Effector memory CD8-positive, alpha-beta T cell (primary cell): ENCODE measurements at regions not wholly inside any gene's neighbourhood (a gene's known extent, or its start where the extent isn't known, plus 50 kb on each side); places are given as distances from the start of the nearest gene placed in this dataset.

Experiments used
- ATAC-seq: fragments of 150-1000 bp; cut with Tn5 transposase; replicated peaks from 2 replicates; pipeline ENCODE4 v1.10.0; 2021; ENCODE audit warnings: mild to moderate bottlenecking, moderate library complexity
- DNase-seq, 3 experiments: peaks; one replicate each; pipeline ENCODE4 v3.0.0; 2021
- H3K27ac Mint-ChIP-seq, 2 donors: one replicate each; pipeline ENCODE4 v1.8.0; 2022; ENCODE audit warnings: mild to moderate bottlenecking in 2 of 2, mixed read lengths in 2 of 2, moderate library complexity in 2 of 2
- H3K27me3 Mint-ChIP-seq, 2 donors: one replicate each; pipeline ENCODE4 v1.8.0; 2022; ENCODE audit warnings: mixed read lengths in 2 of 2
- H3K36me3 Mint-ChIP-seq: one replicate; pipeline ENCODE4 v1.8.0; 2022; ENCODE audit warnings: mild to moderate bottlenecking, moderate library complexity, mixed read lengths; ENCODE audit not compliant: insufficient read depth
- H3K4me1 Mint-ChIP-seq, 2 donors: one replicate each; pipeline ENCODE4 v1.8.0; 2022; ENCODE audit warnings: low read depth in 2 of 2, mixed read lengths in 2 of 2
- H3K4me3 Mint-ChIP-seq, 2 donors: one replicate each; pipeline ENCODE4 v1.8.0; 2022; ENCODE audit warnings: mild to moderate bottlenecking in 2 of 2, mixed read lengths in 2 of 2, moderate library complexity in 2 of 2
- H3K9me3 Mint-ChIP-seq, 2 donors: one replicate each; pipeline ENCODE4 v1.8.0; 2022; ENCODE audit warnings: mixed read lengths in 2 of 2

DNA sequence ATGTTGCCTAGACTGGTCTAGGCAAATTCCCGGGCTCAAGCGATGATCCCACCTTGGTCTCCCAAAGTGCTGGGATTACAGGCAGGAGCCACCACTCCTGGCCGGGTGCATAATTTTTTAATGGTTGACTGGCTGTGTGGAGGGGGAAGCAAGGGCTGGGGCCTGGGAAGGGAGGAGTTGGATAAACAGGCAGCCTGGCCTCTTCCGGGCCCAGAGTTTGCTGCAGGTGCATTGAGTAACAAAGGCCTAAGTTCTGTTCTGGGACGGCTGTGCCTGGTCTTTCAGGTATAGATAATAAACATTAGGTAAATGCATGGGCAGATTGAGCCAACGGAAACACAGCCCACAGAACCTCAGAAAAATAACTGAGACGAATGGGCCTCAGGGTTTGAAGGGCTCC is 191.3 kb upstream of the TBX3 start:
- peaks cover 9 to 11% of the 10 kb centered on the region in 2 donors for H3K9me3 Mint-ChIP-seq
- ATAC-seq: no peak

DNA sequence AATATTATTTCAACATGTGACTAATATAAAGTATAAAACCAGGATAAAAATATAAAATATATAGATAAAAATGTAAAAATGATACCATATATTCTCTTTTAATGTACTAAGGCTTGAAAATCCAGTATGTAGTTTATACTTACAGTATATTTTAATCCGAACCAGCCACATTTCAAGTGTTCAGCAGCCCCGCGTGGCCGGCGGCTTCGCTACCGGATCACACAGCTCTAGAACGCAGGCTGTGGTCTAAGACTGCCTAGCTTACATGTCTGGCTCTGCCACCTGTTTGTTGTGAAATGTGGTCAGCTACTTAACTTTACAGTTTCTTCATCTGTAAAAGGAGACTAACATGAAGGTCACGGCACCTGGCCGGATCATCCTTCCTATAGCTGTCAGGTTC is 189.7 kb upstream of the TBX3 start:
- DNase-seq: no peak
- Mint-ChIP-seq H3K27me3 (no peaks in the 10 kb centered on the region), H3K4me1 (no peaks in the 10 kb centered on the region), H3K27ac (no peak overlapping the region), H3K9me3 (peaks cover 4 to 9% of the 10 kb centered on the region in 2 donors), H3K4me3 (no peak overlapping the region), H3K36me3 (no peaks in the 10 kb centered on the region)
- ATAC-seq: no peak

More for the DNA sequence above, 191.3 kb upstream of the TBX3 start:
- no peak overlapping the region for H3K4me3 Mint-ChIP-seq
- H3K27me3 Mint-ChIP-seq: no peaks in the 10 kb centered on the region
- H3K4me1 Mint-ChIP-seq: no peaks in the 10 kb centered on the region
- DNase-seq: no peak
- H3K36me3 Mint-ChIP-seq: no peaks in the 10 kb centered on the region
- H3K27ac Mint-ChIP-seq: no peak overlapping the region

DNA sequence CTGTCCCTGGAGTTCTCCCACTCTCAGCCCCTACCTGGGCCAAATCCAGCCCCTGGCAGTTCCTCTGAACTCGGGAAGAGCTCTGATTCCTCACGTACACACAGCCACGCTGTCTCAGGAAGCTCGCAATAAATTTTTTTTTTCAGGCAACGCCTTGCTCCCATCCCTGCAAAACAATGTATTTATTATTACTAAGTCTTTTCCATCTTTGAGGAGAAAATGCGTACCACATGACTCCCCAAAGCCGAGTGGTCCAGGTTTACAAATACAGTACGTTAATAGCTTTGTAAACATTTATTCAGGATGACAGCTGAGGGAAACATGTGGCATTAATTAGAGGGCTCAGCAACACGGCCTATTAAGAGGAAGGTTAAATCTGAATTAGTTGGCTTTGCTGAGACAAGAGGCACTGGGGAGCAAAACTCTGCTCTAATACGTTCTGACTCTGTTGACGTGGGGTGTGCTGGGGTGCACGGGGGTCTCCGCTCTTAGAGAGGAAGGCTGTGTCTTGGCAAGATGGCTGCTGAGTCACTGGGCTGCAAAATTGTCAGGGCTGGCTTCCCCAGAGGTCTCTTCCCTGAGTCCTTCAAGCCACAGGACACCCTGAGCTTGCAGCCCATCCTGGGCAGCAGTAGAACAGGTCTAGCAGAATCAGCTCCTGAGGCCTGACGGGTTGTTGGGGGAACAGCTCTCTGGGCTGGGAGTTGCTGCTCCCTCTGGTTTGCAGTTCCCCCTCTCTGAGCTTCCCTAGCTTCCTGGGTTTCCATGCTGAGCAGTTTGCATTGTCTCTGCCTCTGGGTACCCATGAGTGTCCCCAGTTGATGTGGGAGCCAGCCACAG is 185.2 kb upstream of the TBX3 start:
- DNase-seq: no peak
- no peaks in the 10 kb centered on the region for H3K4me1 Mint-ChIP-seq
- H3K27ac Mint-ChIP-seq: no peak overlapping the region
- H3K27me3 Mint-ChIP-seq: no peaks in the 10 kb centered on the region
- no peak for ATAC-seq
- peaks cover 6 to 7% of the 10 kb centered on the region in 2 donors for H3K9me3 Mint-ChIP-seq
- no peak overlapping the region for H3K4me3 Mint-ChIP-seq
- no peaks in the 10 kb centered on the region for H3K36me3 Mint-ChIP-seq

DNA sequence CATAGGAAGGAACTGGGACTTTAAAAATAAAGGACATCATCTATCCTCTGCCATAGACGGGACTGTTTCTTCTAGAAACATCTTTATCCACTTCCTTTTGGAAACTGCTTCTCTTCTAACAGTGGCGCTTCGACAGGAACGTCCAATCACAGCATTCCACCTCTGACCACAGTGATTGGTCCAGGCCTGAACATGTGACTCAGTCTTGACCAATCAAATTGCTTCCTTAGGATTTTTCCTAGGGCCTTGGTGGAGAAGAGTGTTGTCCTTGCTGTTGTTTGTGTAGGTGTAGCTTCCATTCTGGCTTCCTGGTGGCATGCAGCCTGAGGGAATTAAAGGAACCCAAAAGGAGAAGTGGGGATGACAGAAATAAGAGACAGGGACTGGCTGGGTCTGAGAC is 182.4 kb upstream of the TBX3 start:
- no peaks in the 10 kb centered on the region for H3K27me3 Mint-ChIP-seq
- ATAC-seq (no peak), DNase-seq (no peak)
- no peak overlapping the region for H3K27ac Mint-ChIP-seq
- H3K36me3 Mint-ChIP-seq: no peaks in the 10 kb centered on the region
- H3K4me3 Mint-ChIP-seq: no peak overlapping the region
- H3K9me3 Mint-ChIP-seq: peaks cover 7 to 10% of the 10 kb centered on the region in 2 donors
- no peaks in the 10 kb centered on the region for H3K4me1 Mint-ChIP-seq

DNA sequence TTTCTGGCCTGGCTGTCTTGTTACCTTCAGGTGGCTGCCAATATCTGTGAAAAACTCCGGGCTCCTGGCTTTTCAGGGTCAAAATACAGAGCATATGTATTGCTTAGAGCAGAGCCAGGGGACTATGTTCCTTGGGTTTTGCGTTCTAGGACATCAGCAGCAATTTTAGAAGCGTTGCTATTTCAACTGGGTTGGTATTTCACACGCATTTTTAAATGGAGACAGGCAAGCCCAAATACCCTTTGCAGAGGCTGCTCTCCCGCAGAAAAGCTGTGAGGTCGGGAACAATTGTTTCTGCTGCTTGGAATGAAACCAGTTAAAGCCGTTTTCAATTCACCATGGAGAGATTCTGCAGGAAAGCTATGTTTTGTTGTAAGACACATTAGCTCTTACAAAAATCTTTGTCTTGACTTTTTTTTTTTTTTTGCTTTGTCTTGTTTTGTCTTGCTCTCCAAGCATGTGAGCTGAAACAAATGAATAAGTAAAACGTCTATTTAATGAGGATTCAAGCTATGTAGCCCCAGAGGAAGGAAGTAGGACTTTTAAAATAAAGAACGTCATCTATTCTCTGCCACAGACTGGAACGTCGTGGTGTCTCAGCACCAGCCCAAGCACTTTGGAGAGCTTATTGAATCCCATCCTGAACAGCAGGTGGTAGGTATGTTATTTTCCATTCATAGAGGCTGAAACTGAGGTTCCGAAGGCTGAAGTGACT is 181.0 kb upstream of the TBX3 start:
- DNase-seq: no peak

GRCh38 chr12:114863911-114864310 is 179.9 kb upstream of the TBX3 start:
- Mint-ChIP-seq H3K4me1 (no peaks in the 10 kb centered on the region), H3K27ac (no peak overlapping the region), H3K4me3 (no peak overlapping the region), H3K27me3 (no peaks in the 10 kb centered on the region), H3K9me3 (peaks cover 6 to 7% of the 10 kb centered on the region in 2 donors), H3K36me3 (no peaks in the 10 kb centered on the region)
- DNase-seq (no peak), ATAC-seq (no peak)

More for the DNA sequence above, 181.0 kb upstream of the TBX3 start:
- Mint-ChIP-seq H3K27ac (no peak overlapping the region), H3K27me3 (no peaks in the 10 kb centered on the region), H3K4me1 (no peaks in the 10 kb centered on the region), H3K36me3 (no peaks in the 10 kb centered on the region), H3K4me3 (no peak overlapping the region), H3K9me3 (peaks cover 6 to 7% of the 10 kb centered on the region in 2 donors)
- no peak for ATAC-seq

DNA sequence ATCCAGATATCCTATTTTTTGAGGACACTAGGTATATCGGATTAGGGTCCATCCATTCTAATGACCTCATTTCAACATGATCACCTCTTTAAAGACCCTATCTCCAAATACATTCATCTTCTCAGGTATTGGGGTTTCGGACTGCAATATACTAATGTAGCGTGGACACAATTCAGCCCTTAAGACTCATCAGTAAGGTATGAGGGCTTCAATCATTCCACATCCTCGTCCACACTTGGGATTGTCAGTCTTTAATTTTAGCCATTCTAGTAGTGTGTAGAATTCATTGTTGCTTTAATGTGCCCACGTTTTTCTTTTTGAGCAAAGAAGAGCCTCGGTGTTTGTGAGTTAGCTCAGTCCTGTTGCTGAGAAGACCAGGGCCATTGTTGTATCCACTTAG is 177.0 kb upstream of the TBX3 start:
- Mint-ChIP-seq H3K9me3 (peaks cover 6 to 12% of the 10 kb centered on the region in 2 donors), H3K27ac (no peak overlapping the region), H3K36me3 (no peaks in the 10 kb centered on the region), H3K27me3 (no peaks in the 10 kb centered on the region), H3K4me3 (no peak overlapping the region), H3K4me1 (no peaks in the 10 kb centered on the region)
- ATAC-seq: no peak
- DNase-seq: no peak

DNA sequence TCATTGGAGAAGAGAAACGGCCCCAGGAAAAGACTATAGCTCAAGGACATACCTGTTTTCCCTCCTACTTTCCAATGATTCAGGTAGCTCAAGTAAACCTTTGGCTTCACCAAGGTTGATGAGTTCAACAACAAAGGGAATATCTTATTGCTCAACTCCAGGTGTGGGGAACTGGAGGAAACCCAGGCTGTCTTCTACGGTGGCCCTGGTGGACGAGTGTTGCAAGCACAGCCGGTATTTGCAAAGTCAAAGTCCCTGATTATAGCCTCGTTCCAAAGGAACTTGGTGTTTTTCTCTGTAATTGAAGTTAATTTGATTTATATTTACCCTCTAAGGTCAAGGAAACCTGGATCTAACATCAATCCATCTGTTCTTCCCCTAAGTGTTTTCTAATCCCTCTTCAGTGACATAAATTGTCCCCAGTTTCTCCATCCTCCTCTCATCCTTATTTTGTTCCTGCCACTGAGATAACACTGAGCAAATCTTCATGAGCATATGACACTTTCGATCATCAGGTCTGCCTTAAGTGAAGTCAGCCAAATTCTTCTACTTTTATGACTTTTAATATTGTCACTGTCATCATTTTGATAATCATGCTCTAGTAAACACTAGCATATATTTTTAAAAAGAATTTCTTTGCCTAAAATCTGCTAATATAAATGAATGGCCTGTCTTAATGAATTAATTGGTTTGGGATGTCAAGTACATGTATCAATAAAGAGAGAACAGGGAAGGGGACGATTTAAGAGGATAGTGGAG is 174.6 kb upstream of the TBX3 start:
- peaks cover 8 to 14% of the 10 kb centered on the region in 2 donors for H3K9me3 Mint-ChIP-seq
- no peak overlapping the region for H3K4me3 Mint-ChIP-seq
- ATAC-seq (no peak), DNase-seq (no peak)
- no peaks in the 10 kb centered on the region for H3K36me3 Mint-ChIP-seq
- no peaks in the 10 kb centered on the region for H3K4me1 Mint-ChIP-seq
- H3K27ac Mint-ChIP-seq: no peak overlapping the region
- H3K27me3 Mint-ChIP-seq: no peaks in the 10 kb centered on the region

- no peak overlapping the region for H3K4me3 Mint-ChIP-seq
- H3K27ac Mint-ChIP-seq: no peak overlapping the region
- no peak for DNase-seq
- H3K36me3 Mint-ChIP-seq: no peaks in the 10 kb centered on the region
- H3K9me3 Mint-ChIP-seq: peaks cover 8 to 11% of the 10 kb centered on the region in 2 donors
- H3K4me1 Mint-ChIP-seq: no peaks in the 10 kb centered on the region
- no peaks in the 10 kb centered on the region for H3K27me3 Mint-ChIP-seq
- no peak for ATAC-seq
Observed at GRCh38 chr12:114855678-114856077, 171.7 kb upstream of the TBX3 start.

- H3K4me1 Mint-ChIP-seq: no peaks in the 10 kb centered on the region
- no peaks in the 10 kb centered on the region for H3K36me3 Mint-ChIP-seq
- no peak overlapping the region for H3K4me3 Mint-ChIP-seq
- H3K27me3 Mint-ChIP-seq: no peaks in the 10 kb centered on the region
- H3K27ac Mint-ChIP-seq: no peak overlapping the region
- no peak for ATAC-seq
- H3K9me3 Mint-ChIP-seq: peaks cover 8 to 12% of the 10 kb centered on the region in 2 donors
- DNase-seq: no peak
Observed at GRCh38 chr12:114852976-114853529, 169.1 kb upstream of the TBX3 start.

DNA sequence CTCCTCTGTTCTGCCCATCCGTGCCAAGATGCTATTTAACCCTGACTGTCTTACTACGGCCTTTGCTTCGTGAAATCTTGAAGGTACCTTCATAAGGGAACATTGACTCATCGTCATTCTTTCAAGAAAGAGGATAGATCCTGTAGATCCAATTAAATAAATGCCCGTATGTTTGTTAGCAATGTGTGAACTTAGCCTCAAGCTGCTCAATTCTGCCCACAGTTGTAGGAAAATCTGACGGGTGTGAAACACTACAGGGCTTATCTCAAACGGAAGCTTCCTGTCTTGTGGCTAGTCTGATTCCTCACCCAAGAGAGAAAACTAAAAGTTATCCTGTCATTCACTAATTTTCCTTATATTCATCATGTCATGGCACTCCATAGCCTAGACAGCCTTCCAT is 168.0 kb upstream of the TBX3 start:
- Mint-ChIP-seq H3K27me3 (no peaks in the 10 kb centered on the region), H3K36me3 (no peaks in the 10 kb centered on the region), H3K27ac (no peak overlapping the region), H3K9me3 (peaks cover 8 to 12% of the 10 kb centered on the region in 2 donors), H3K4me3 (no peak overlapping the region), H3K4me1 (no peaks in the 10 kb centered on the region)
- ATAC-seq: no peak
- DNase-seq: no peak

GRCh38 chr12:114850661-114851275 is 166.8 kb upstream of the TBX3 start:
- no peak overlapping the region for H3K27ac Mint-ChIP-seq
- H3K4me3 Mint-ChIP-seq: no peak overlapping the region
- H3K27me3 Mint-ChIP-seq: no peaks in the 10 kb centered on the region
- H3K9me3 Mint-ChIP-seq: peaks cover 8% of the 10 kb centered on the region in 2 donors
- ATAC-seq (no peak), DNase-seq (no peak)
- no peaks in the 10 kb centered on the region for H3K36me3 Mint-ChIP-seq
- H3K4me1 Mint-ChIP-seq: no peaks in the 10 kb centered on the region

- peaks cover 0 to 6% of the 10 kb centered on the region in 2 donors for H3K9me3 Mint-ChIP-seq
- no peak overlapping the region for H3K27ac Mint-ChIP-seq
- H3K4me1 Mint-ChIP-seq: no peaks in the 10 kb centered on the region
- H3K36me3 Mint-ChIP-seq: no peaks in the 10 kb centered on the region
- H3K27me3 Mint-ChIP-seq: no peaks in the 10 kb centered on the region
- H3K4me3 Mint-ChIP-seq: no peak overlapping the region
- no peak for DNase-seq
- no peak for ATAC-seq
Observed at GRCh38 chr12:114848666-114849065, 164.7 kb upstream of the TBX3 start.
